ENCODE measurements at regions not wholly inside any gene's neighbourhood (a gene's known extent, or its start where the extent isn't known, plus 50 kb on each side); places are given as distances from the start of the nearest gene placed in this dataset.

DNA sequence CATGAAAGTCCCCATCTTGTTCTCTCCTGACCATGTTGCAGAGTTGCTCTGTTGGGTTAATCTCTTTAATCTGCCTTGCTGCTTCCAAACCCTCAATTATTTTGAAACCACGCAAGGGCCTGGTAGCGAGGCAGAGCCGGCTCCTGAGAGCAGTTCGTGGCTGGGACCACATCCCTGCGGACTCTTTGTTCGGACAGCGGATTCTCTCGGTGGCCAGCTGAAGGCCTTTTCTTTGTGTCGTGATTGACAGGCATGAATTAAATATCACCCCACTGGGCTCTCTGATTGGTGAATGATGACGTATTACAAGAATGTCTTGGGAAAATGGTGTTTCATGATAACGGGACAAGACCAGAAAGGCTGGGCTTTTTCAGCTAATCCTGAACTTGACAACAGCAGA, 66.9 kb upstream of the ARHGAP21 start:
- H3K27ac Mint-ChIP-seq = no peak overlapping the region
- no peaks in the 10 kb centered on the region for H3K36me3 Mint-ChIP-seq
- H3K4me3 Mint-ChIP-seq = no peak overlapping the region
- H3K27me3 ChIP-seq (ENCODE audit: control insufficient read depth, insufficient read depth, low read length) = no peaks in the 10 kb centered on the region
- 93% methylated on average over 11 of the region's 11 CpGs for WGBS (ENCODE audit: insufficient coverage)
- DNase-seq (no peak), ATAC-seq (no peak)
- no peak overlapping the region for H3K4me3 ChIP-seq (ENCODE audit: low read length)
- H3K27ac ChIP-seq (ENCODE audit: low read length) = no peak overlapping the region
- intact Hi-C loops (cut with micrococcal nuclease) = no loop called here
- H3K4me1 Mint-ChIP-seq = no peaks in the 10 kb centered on the region
- H3K9me3 ChIP-seq (ENCODE audit: control insufficient read depth, insufficient read depth, low read length) = no peaks in the 10 kb centered on the region
- H3K27me3 Mint-ChIP-seq (ENCODE audit: low read depth in 2 of 2) = peaks cover 0 to 10% of the 10 kb centered on the region in 2 donors
- no peaks in the 10 kb centered on the region for H3K4me1 ChIP-seq (ENCODE audit: control insufficient read depth, insufficient read depth, low read length)
- no peaks in the 10 kb centered on the region for H3K36me3 ChIP-seq (ENCODE audit: control insufficient read depth, insufficient read depth, low read length)
- TF ChIP-seq, protein P1, sequence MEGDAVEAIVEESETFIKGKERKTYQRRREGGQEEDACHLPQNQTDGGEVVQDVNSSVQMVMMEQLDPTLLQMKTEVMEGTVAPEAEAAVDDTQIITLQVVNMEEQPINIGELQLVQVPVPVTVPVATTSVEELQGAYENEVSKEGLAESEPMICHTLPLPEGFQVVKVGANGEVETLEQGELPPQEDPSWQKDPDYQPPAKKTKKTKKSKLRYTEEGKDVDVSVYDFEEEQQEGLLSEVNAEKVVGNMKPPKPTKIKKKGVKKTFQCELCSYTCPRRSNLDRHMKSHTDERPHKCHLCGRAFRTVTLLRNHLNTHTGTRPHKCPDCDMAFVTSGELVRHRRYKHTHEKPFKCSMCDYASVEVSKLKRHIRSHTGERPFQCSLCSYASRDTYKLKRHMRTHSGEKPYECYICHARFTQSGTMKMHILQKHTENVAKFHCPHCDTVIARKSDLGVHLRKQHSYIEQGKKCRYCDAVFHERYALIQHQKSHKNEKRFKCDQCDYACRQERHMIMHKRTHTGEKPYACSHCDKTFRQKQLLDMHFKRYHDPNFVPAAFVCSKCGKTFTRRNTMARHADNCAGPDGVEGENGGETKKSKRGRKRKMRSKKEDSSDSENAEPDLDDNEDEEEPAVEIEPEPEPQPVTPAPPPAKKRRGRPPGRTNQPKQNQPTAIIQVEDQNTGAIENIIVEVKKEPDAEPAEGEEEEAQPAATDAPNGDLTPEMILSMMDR (IDR thresholded peaks at IDR 0.05) = no peak
- H3K9me3 Mint-ChIP-seq = no peaks in the 10 kb centered on the region

DNA sequence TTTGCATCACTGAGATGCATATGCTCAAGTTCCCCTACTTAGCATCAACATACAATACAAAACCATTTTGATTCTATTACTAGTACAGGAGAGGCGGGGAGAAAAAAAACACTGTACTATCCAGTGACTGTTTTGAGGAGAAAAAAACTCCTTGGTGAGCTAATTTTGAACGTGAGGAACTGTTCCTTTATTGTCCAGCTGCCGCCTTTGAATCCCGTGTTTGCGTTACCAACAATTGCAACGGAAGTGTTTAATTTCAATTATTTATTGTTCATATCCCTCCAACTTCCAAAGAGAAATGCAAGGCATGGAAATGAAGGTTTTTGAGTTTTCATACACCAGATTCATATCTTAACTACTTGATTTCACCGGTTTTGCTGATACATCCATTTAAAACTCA, 66.4 kb upstream of the ARHGAP21 start:
- Histone ChIP-seq H3K4me1 (ENCODE audit: control insufficient read depth, insufficient read depth, low read length) (no peaks in the 10 kb centered on the region), H3K4me3 (ENCODE audit: low read length) (no peak overlapping the region), H3K27ac (ENCODE audit: low read length) (no peak overlapping the region), H3K9me3 (ENCODE audit: control insufficient read depth, insufficient read depth, low read length) (no peaks in the 10 kb centered on the region), H3K36me3 (ENCODE audit: control insufficient read depth, insufficient read depth, low read length) (no peaks in the 10 kb centered on the region), H3K27me3 (ENCODE audit: control insufficient read depth, insufficient read depth, low read length) (no peaks in the 10 kb centered on the region)
- TF ChIP-seq, protein P1 (IDR thresholded peaks at IDR 0.05) = no peak
- intact Hi-C loops (cut with micrococcal nuclease) = no loop called here
- Mint-ChIP-seq H3K9me3 (no peaks in the 10 kb centered on the region), H3K27ac (no peak overlapping the region), H3K4me1 (no peaks in the 10 kb centered on the region), H3K4me3 (no peak overlapping the region), H3K36me3 (no peaks in the 10 kb centered on the region), H3K27me3 (ENCODE audit: low read depth in 2 of 2) (peaks cover 0 to 10% of the 10 kb centered on the region in 2 donors)
- DNase-seq = no peak
- WGBS (ENCODE audit: insufficient coverage) = 91% methylated on average over 6 of the region's 7 CpGs
- no peak for ATAC-seq

DNA sequence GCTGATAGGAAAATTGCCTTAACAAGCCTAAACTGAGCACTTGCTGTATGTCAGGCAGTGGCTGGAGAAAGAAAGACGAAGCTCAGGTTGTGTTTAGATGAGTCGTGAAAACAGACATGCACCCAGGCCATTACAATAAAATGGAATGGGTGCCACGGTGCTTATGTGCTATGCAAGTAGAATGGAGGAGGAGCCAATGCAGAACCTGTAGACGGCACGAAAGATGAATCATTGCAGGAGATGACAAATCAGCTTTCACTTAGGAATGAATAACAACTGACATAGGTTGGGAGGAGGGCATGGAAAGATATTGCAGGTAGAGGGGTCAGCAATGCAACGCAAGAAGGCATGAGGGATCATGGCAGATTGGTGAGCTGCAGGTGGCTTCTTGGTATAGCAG, 61.2 kb upstream of the ARHGAP21 start:
- no peak for ATAC-seq
- TF ChIP-seq, protein P1 (IDR thresholded peaks at IDR 0.05) = no peak
- H3K4me3 ChIP-seq (ENCODE audit: low read length) = no peak overlapping the region
- no peak overlapping the region for H3K4me3 Mint-ChIP-seq
- no peak overlapping the region for H3K27ac ChIP-seq (ENCODE audit: low read length)
- intact Hi-C loops (cut with micrococcal nuclease) = no loop called here
- no peaks in the 10 kb centered on the region for H3K36me3 Mint-ChIP-seq
- WGBS (ENCODE audit: insufficient coverage) = 90% methylated on average over 6 of the region's 6 CpGs
- no peaks in the 10 kb centered on the region for H3K4me1 ChIP-seq (ENCODE audit: control insufficient read depth, insufficient read depth, low read length)
- no peaks in the 10 kb centered on the region for H3K9me3 ChIP-seq (ENCODE audit: control insufficient read depth, insufficient read depth, low read length)
- no peaks in the 10 kb centered on the region for H3K36me3 ChIP-seq (ENCODE audit: control insufficient read depth, insufficient read depth, low read length)
- no peak overlapping the region for H3K27ac Mint-ChIP-seq
- no peaks in the 10 kb centered on the region for H3K27me3 ChIP-seq (ENCODE audit: control insufficient read depth, insufficient read depth, low read length)
- no peaks in the 10 kb centered on the region for H3K4me1 Mint-ChIP-seq
- peaks cover 0 to 3% of the 10 kb centered on the region in 2 donors for H3K27me3 Mint-ChIP-seq (ENCODE audit: low read depth in 2 of 2)
- no peak for DNase-seq
- no peaks in the 10 kb centered on the region for H3K9me3 Mint-ChIP-seq

DNA sequence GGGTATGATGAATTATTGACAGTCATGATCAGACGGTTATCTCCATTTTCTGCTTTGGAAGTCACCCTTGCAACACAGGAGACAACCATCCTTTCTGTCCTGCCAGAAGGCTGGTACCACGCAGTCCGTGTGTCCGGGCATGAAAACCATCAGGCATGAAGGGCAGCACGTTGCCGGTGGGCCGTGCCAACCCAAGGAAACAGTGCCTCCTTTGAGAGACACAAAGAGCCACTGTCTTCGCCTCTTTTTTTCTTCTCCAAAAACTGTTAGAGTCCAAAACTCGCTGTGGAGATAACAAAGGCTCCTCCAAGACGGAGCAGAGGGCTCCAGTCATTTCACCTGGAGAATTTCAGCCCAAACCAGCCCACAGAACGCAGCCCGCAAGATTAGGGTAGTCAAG, 60.4 kb upstream of the ARHGAP21 start:
- no peak overlapping the region for H3K4me3 ChIP-seq (ENCODE audit: low read length)
- intact Hi-C loops (cut with micrococcal nuclease) = no loop called here
- no peaks in the 10 kb centered on the region for H3K9me3 ChIP-seq (ENCODE audit: control insufficient read depth, insufficient read depth, low read length)
- H3K27me3 Mint-ChIP-seq (ENCODE audit: low read depth in 2 of 2) = peaks cover 0 to 3% of the 10 kb centered on the region in 2 donors
- H3K4me3 Mint-ChIP-seq = no peak overlapping the region
- no peaks in the 10 kb centered on the region for H3K36me3 Mint-ChIP-seq
- TF ChIP-seq, protein P1 (IDR thresholded peaks at IDR 0.05) = no peak
- H3K27me3 ChIP-seq (ENCODE audit: control insufficient read depth, insufficient read depth, low read length) = no peaks in the 10 kb centered on the region
- H3K4me1 Mint-ChIP-seq = no peaks in the 10 kb centered on the region
- WGBS (ENCODE audit: insufficient coverage) = 89% methylated on average over 12 of the region's 12 CpGs
- H3K27ac Mint-ChIP-seq = no peak overlapping the region
- H3K36me3 ChIP-seq (ENCODE audit: control insufficient read depth, insufficient read depth, low read length) = no peaks in the 10 kb centered on the region
- H3K4me1 ChIP-seq (ENCODE audit: control insufficient read depth, insufficient read depth, low read length) = no peaks in the 10 kb centered on the region
- H3K27ac ChIP-seq (ENCODE audit: low read length) = no peak overlapping the region
- DNase-seq (no peak), ATAC-seq (no peak)
- H3K9me3 Mint-ChIP-seq = no peaks in the 10 kb centered on the region
